GM21515 (cell line): ENCODE measurements at regions not wholly inside any gene's neighbourhood (a gene's known extent, or its start where the extent isn't known, plus 50 kb on each side); places are given as distances from the start of the nearest gene placed in this dataset.

Experiments
- ATAC-seq: cut with Tn5 transposase; IDR thresholded peaks from one replicate; pipeline ENCODE4 v1.9.1; 2021; ENCODE audit not compliant: unreplicated experiment

DNA sequence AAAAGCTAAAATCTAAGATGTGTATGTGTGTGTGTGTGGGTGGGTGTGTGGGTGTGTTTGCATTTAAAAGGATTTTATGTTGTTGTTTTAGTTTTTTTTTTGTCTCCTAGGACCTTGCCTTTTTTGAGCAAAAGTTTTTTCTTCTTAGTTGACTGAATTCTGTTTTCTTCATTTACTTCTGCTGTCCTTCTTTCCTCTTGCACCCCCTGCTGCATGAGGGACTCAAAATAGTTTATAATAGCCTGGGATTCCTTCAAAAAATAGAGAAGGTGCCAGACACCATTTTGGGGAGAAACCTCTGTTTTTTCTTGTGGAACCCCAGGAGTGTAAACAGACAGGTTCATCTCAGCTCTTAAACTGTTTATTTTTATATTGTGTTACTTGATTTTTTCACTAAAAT lies 817.7 kb downstream of the TBC1D22A start:
- ATAC-seq = no peak

DNA sequence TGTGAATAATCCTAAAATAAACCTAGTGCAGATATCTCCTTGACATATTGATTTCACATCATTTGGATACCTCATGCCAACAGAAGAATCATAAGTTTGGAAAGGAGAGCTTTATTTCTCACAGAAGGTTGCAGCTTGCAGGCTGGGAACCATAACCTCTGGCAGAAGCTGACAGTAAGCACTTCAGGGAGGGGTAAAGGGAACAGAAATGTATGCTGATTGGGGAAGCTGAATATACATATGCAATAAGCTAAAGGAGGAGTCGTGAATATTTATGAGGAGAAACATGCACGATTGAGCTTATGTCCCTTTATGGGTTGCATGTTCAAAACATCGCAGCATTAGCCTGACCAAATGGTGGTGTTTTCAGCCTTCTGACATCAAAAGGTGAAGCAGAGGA lies 814.5 kb downstream of the TBC1D22A start:
- no peak for ATAC-seq

DNA sequence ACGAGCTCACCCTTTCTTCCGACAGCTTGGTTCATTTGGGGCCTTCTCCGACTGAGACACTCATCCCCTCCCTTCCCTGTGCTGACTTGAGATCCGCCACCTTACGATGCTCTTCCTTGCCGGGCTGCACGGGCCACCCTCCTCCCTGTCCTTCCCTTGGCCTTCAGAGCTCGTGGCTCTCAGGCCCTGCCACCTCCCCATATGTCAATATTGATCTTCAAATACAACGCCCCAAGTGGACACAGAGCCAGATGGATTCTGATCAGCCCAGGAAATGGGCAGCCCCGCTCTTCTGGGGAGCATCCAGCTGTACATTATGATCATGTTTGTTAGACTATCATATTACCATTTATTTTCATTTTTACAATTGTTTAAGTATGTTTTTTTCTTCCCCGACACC lies 812.8 kb downstream of the TBC1D22A start:
- no peak for ATAC-seq

DNA sequence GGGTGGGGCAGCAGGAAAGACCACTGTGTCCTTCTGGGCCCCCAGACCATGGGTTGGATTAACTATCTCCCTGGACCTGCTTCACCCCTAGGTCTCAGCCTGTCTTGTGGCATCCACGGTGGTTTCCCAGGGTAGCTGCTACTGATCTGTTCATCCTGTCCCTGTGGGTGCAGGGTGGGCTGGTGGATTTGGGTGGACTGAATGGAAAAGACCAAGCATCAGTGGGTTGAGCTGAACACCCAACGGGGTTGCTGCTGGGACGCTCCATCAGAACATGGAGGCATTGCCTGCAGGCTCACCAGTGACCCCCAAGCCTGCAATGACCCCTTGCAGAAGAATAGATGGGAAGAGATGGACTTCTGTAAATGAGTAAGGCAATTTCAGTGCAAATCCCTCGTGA lies 812.1 kb downstream of the TBC1D22A start:
- ATAC-seq = no peak

DNA sequence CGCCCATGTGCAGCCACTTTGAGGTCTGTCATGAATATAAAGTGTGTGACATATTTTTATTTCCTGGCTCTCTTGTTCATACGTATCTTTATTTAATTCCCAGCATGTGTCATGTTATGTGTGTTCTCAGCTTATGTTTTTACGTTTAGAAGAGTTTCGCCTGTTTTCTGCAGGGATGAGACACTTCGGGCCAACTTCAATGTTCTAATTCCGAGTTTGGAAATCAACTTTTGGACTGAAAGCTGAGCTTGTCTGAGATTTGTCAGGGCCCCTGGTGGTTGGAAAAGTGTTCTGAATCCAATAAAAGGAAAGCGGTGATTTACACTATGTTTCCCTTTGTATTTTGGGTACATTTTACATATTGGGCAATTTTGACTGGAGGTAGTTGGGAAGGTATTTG lies 810.7 kb downstream of the TBC1D22A start:
- no peak for ATAC-seq

DNA sequence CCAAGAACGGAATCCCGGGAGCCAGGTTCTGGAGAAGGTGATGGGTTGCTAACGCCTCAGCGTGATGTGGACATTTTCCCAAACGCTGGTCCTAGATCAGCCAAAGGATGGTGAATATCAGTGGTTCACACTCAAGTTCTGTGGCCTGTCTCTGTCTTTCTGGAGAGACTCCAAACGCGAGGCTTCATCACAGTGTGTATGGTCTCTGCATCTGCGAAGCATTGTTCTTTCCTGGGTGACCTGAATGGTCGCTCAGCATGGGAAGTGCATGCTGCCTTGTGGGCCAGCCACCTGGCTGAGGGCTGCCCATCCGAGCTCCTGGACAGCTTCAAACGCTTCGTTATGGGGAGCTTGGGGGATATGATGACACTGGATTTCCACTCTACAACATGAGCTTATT lies 810.0 kb downstream of the TBC1D22A start:
- no peak for ATAC-seq

DNA sequence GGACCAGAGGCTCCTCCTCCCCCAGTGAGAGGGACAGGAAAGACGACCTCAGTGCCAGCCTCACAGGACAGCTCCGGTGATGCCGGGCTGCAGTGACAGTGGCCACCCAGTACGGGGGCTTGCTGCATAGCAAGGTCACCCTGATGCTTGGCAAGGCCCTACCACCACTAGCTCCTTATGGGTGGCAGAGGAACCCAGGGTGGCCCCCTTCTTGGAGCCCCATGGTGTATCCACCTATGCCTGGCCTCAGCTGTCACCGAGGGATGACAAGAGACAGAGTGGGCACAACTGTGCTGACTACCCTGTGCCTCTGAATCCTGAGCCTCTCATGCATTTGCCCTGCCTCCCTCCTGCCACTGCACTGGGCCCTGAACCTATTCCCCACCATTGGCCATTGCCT lies 809.2 kb downstream of the TBC1D22A start:
- ATAC-seq = no peak

DNA sequence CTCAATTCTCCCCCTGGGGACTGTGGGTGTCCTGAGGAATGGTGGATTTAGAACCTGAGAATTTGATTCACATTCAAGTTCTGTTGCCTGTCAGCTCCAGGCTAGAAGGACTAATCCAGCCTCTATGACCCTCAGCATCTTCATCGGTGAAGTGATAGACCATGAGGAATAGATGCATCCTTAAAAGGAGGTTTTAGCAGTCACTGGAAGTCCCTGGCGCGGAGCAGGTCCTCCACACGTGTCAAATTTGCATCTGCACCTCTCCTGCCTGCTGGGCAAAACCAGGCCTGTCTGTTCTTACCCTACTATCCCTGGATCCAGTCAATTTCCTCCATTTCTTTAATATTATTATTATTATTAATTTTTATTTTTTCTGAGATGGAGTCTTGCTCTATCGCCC lies 808.4 kb downstream of the TBC1D22A start:
- no peak for ATAC-seq

DNA sequence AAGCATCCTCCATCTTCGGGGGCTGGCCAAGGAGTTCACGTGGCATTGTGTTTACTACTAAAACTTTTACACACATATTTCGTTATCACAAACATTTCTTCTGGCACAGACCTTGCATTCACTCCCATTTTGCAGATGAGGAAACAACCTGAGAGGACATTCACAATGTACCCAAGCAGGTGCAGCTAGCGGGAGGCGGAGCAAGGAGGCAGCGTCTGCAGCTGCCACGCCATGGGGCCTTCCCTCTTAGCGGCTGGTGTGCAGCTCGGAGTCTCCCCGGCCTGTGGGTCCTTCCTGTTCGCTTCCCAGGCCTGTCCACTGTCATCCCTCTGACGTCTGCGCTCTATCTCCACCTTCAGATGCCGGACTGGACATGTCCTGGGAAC lies 807.8 kb downstream of the TBC1D22A start:
- no peak for ATAC-seq

DNA sequence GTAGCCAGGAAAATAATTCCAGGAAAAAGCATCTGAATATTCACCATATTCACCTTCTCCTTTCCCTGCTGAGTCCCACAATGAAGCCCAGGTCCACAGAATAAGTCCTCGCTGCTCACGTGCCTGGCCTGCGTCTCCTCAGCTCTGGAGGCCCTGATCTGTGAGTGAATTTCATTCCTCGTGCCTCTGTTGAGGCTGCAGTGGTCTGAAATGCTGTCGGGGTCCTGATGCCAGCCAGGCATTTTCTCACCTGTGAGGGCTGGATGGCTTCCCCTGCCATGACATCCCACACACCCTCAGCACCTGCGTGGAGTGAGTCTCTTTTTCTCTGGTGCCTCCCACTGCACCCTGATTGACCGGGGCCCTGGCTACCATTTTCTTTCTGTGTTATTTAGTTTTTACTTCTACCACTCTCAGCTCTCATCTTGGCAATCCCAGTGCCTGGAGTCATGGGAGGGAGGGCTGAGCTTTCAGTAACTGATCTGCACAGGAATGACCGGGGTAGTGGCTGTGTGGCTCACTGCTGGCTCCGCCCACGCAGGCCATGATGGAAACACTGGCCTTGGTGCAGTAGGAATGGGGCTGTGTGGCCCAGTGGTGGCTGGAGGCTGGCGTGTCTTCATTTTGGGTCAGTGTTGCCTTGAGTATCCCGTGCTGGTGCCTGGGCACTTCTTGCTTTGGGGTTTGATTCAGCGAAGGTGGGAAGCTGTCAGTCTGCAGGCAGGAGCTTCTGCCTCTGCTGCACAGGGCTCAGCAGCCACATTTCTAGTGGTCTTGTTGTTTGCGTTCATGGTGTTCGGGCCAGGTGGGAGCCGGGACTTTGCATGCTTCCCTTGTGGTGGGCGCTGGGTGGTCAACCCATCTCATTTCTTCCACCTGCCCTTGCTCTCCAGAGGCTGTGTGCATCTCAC lies 807.2 kb downstream of the TBC1D22A start:
- no peak for ATAC-seq

DNA sequence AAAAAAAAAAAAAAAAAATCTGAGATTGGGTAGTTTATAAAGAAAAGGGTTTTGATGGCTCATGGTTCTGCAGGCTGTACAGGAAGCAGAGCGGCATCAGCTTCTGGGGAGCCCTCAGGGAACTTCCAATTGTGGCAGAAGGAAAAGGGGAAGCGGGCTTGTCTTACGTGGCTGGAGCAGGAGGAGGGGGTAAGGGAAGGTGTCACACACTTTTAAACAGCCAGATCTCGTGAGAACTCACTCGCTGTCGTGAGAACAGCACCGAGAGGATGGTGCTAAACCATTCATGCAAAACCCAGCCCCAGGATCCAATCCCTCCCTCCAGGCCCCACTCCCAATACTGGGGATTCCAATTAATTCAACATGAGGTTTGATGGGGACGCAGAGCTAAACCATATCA lies 806.2 kb downstream of the TBC1D22A start:
- no peak for ATAC-seq

DNA sequence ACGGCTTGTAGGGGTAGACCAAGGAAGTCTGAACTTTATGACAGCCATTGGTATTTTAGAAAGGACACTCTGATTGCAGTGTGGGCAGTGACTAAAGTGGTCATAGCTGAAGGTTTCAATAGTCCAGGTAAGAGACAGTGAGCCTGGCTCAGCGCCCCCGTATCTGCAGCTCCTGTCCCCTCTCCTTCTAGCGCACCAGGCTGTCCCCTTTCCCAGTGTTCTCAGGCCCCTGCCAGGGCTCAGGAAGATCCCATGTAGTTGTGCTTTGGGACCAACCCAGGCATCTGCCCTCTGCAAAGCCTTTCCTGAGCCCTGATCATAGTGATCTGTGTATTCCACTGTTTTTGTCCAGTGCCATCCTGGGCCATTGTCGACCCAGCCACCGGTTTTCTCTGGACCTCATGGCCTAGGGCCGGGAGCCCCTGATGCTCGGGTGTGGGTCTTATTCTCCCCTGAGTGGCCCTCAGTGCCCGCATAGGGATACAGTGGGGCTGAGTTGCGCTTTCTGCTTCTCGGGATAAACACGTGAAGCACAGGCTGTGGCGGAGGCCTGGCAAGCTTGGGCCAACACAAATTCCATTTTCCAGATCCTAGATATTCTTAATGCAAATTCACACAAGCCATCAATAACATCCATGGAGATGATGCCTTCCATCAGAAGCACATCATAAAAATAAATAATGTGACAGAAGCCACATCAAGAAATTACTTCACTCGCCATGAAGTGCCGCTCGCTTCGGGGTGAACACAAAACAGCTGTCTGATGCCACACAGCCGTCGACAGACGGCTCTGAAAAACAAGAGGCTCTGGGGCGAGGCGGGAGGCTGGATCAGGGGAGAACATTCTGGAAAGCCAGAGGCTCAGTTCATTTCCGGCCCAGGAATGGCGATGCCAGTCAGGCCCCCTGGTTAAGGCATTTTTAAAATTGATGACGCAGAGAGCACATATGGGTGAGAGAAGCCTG lies 805.0 kb downstream of the TBC1D22A start:
- no peak for ATAC-seq

DNA sequence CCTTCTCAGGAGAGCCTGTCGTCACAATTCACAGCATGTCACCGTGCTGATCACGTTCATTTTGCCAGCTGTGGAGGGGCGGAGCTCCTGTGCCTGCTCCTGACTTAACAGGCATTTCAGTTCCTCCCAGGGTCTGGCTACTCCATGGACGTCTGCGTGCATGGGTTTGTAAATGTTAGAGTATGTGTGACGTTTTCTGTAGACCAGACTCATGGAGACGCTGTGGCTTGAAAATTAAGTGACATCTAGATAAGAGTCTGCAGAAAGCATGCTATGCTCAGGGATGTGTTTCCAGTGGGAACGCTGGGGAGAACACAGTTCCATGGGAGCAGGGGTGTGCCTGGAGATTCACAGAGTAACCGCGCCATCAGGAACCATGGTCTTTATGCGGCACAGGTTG lies 804.0 kb downstream of the TBC1D22A start:
- no peak for ATAC-seq

DNA sequence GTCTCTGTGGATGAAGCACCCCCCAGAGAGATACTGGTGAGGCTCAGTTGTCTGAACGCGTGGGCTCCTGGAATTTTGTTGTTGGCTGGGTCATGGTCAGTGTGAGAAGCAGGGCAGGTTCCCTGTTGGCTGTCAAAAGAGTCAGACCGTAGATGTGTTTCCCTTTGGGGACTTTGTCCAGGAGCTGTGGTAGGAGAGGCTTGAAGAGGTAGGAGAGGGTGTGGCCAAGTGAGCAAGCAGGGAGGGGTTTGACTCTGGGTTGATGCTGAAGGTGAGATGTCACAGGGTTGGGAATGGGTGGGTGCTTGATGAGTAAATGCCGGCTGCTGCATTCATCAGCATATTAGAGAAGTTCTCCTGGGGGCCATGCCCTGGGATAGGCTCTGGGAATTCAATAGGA lies 803.2 kb downstream of the TBC1D22A start:
- no peak for ATAC-seq

DNA sequence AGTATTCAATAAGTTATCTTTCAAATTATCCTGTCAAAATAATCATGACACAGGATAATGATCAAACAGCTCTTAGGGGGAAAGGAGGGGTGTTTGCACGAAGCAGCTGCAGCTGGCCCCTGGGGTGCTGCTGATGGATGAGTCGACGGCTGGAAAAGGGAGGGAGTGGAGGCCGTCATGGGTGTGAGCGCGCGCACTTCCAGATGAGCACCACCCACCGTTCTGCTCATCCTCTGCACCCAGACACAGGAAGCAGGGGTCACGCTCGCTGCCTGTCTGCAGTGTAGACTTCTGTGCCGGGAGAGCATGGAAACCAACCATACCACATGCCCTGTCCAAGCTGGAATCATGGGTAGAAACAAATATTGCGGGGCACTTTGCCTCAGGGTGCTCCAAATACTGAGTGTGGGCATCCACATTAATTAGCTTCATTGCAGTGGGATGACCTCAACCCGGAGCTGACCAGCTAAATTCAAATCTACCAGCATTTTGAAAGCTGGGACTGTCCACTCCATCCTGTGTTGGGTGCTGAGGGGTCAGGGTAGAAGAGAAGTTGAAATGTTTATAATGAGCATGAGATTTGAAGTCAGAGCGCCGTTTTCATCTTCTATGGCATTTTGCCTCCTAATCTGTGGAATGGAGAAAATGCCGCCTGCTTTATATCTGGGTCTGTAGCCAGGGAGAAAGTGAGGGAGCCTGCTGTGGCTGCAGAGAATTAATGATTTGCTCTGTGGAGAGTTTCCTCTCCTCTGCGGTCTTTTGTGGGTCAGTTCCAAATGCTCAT lies 802.4 kb downstream of the TBC1D22A start:
- no peak for ATAC-seq

DNA sequence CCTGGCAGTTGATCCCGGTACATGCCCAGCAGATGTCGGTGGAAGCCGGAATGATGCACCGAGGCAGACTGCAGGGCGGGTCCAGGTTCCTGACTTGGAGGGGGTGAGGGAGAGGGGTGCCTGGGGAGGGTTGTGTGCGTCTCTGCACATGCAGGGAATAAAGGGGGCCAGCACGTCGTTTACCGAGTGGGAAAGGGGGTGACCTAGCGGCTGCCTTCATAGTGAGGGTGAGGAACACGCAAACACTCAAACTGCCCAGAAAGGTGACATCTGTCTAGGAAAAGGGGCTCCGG lies 801.7 kb downstream of the TBC1D22A start:
- no peak for ATAC-seq

DNA sequence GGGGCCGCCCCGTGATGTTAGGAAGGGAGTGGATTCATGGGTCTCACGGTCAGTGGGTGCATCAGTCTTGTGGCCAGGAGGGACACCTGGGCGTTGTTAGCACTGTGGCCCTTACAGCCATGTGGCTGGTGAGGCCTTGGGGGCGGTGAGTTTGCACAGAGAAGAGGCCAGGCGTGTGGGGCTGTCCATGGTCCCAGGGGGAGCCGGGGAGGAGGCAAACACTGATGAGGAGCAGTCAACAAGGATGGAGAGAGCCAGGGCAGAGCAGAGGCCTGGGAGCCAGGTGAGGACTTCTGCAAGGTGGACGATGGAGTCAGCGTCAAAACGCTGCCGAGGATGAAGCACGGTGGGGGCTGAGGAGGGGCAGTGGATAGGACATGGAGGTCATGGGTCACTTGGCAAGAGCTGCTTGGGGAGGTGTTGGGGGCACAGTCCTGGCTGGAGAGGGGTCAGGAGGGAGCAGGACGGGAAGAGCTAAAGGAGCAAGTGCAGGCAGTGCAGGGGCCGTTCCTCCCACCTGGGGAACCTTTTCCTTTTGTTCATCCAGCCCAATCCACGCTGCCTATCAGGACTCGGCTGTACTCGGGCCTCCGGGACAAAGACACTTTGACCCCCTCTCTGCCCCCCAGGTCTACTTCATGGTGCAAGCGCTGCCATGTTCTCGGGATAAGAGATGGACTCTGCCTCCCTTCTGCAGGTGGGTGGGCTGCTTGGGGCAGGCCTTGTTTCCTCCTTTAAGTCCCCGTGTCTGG lies 801.1 kb downstream of the TBC1D22A start:
- ATAC-seq = no peak

DNA sequence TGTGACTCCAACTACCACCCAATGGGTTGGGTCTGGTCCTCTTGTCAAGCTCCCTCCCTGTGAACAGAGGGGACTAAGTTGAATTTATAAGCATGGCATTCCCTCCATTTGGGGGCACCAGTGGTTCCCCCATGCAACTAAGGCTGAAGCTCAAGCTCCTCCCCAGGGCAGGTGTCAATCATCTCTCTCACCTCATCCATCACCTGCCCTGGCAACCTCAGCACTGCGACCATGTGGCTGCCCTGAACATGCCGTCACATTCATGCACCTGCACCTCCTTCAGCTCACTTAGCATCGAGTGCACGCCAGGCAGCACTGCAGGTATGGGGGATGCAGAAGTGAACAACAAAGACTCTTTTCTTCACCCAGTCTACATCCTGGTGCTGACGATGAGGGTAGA lies 799.3 kb downstream of the TBC1D22A start:
- no peak for ATAC-seq

DNA sequence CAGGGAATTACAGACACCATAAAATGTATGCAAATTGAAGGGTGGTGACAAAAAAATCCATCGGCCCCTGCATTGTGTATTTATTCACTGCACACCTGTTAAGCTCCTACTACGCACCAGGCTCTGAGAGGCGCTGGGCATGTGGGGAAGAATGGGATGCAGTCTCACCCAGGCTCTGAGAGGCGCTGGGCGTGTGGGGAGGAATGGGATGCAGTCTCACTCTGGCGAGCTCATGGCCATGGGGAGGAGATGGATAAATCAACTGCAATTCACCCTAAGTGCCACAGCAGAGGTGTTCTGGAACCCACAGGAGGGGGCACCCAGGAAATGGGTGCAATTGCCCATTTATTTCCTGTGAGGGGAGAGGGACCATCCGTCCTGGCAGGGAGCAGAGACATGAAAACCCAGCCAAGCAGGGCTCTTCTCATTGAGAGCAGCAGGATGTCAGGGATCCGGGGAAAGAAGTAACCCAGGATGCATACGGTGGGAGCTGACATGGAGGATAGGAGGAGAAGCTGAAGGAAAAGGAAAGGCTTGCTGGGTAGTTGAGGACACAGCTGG lies 798.7 kb downstream of the TBC1D22A start:
- no peak for ATAC-seq
